ENCODE measurements at regions not wholly inside any gene's neighbourhood (a gene's known extent, or its start where the extent isn't known, plus 50 kb on each side); places are given as distances from the start of the nearest gene placed in this dataset.

DNA sequence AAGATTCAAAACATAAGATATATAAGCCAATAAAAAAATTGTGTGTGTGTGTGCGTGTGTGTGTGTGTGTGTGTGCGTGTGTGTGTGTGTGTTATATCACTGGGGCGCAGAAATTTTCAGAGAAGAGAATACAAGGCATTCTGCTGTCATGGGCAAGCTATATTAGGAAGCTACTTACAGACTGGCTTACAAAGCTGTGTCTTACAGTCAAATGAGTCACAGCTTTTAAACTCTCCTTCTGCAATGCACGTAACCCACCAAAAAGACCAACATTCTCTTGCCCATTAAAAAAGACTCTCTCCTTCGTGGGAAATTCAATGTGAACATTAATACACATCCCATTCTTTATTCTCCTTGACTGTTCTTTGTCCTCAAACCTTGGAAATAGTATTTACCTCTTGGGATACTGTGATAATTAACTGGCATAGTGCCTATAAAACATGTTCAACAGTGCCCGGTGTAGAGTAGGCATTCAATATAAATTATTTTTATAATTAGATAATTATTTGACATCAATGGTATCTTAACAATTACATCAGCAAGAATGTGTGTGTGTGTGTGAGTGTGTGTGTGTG is 860.4 kb upstream of the SOX9 start:
- H3K36me3 ChIP-seq (ENCODE audit: insufficient read depth, low read length, poor library complexity, severe bottlenecking) = no peaks in the 10 kb centered on the region
- H3K27me3 ChIP-seq (replicated peaks; ENCODE audit: insufficient read depth, low read depth, low read length, poor library complexity) = no peaks in the 10 kb centered on the region
- BruUV-seq (replicated peaks) = no TSS peak
- peaks cover 4% of the 10 kb centered on the region for H3K9me3 ChIP-seq (ENCODE audit: low read depth, low read length, poor library complexity, severe bottlenecking)
- TF ChIP-seq, protein P1, sequence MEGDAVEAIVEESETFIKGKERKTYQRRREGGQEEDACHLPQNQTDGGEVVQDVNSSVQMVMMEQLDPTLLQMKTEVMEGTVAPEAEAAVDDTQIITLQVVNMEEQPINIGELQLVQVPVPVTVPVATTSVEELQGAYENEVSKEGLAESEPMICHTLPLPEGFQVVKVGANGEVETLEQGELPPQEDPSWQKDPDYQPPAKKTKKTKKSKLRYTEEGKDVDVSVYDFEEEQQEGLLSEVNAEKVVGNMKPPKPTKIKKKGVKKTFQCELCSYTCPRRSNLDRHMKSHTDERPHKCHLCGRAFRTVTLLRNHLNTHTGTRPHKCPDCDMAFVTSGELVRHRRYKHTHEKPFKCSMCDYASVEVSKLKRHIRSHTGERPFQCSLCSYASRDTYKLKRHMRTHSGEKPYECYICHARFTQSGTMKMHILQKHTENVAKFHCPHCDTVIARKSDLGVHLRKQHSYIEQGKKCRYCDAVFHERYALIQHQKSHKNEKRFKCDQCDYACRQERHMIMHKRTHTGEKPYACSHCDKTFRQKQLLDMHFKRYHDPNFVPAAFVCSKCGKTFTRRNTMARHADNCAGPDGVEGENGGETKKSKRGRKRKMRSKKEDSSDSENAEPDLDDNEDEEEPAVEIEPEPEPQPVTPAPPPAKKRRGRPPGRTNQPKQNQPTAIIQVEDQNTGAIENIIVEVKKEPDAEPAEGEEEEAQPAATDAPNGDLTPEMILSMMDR (conservative IDR thresholded peaks at IDR 0.05; ENCODE audit: low read depth, low read length) = no peak
- TF ChIP-seq EZH2 (IDR thresholded peaks at IDR 0.05; ENCODE audit: borderline replicate concordance, low read depth, low read length, poor library complexity, severe bottlenecking) = no peak
- intact Hi-C loops (cut with micrococcal nuclease; ENCODE audit: unreplicated experiment) = no loop called here
- ChIA-PET POLR2A (ENCODE audit: low non-redundant PET) (no interaction called here), CTCF (no interaction called here)
- no peak for DNase-seq (ENCODE audit: low spot score)
- H3K27ac ChIP-seq (ENCODE audit: low read depth, low read length, poor library complexity, severe bottlenecking) = no peak overlapping the region
- no peak overlapping the region for H3K4me3 ChIP-seq (ENCODE audit: low read depth, low read length, poor library complexity, severe bottlenecking)
- H3K4me1 ChIP-seq (ENCODE audit: insufficient read depth, low read length, poor library complexity, severe bottlenecking) = no peaks in the 10 kb centered on the region

DNA sequence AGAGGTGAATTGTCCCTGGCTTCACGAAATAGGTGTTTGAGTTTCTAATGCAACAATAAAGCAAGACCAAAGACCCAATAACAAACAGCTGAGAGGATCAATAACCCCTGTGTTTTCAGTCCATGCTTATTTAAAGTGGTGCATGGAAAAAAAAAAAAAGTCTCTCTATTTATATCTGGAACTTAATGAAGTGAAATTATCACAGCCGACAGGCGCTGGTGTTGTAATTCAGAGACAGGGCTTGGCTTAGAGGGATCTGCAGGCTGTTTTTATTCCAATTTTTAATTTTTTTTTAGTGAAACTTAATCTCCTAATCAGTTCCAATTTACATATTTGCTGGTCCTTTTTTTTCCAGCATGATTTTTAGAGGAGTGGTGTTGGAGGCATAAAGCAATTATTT is 858.2 kb upstream of the SOX9 start:
- ChIA-PET CTCF (no interaction called here), POLR2A (ENCODE audit: low non-redundant PET) (no interaction called here)
- intact Hi-C loops (cut with micrococcal nuclease; ENCODE audit: unreplicated experiment) = no loop called here
- Histone ChIP-seq H3K9me3 (ENCODE audit: low read depth, low read length, poor library complexity, severe bottlenecking) (peaks cover 13% of the 10 kb centered on the region), H3K4me1 (ENCODE audit: insufficient read depth, low read length, poor library complexity, severe bottlenecking) (no peaks in the 10 kb centered on the region), H3K27me3 (replicated peaks; ENCODE audit: insufficient read depth, low read depth, low read length, poor library complexity) (no peaks in the 10 kb centered on the region), H3K4me3 (ENCODE audit: low read depth, low read length, poor library complexity, severe bottlenecking) (no peak overlapping the region), H3K27ac (ENCODE audit: low read depth, low read length, poor library complexity, severe bottlenecking) (no peak overlapping the region), H3K36me3 (ENCODE audit: insufficient read depth, low read length, poor library complexity, severe bottlenecking) (no peaks in the 10 kb centered on the region)
- BruUV-seq (replicated peaks) = no TSS peak
- TF ChIP-seq, protein P1 (conservative IDR thresholded peaks at IDR 0.05; ENCODE audit: low read depth, low read length) = no peak
- TF ChIP-seq EZH2 (IDR thresholded peaks at IDR 0.05; ENCODE audit: borderline replicate concordance, low read depth, low read length, poor library complexity, severe bottlenecking) = no peak
- DNase-seq (ENCODE audit: low spot score) = no peak

DNA sequence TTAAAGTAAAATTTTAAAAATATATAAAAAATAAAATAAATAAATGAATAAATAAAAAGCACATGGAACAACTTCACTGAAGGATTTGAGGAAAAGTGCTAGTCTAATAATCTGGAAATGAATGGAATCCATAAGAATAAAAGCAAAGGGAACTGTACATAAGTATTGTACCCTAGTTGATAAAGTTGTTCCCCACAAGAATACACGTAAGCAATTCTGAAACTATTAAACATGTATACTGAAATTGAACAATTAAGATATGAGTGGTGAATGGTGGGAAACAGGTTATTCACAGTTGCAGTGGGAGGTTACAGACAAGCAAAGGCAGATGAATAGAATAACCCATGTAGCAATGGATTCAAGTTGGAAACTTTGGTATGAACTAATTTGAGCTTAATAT is 853.2 kb upstream of the SOX9 start:
- TF ChIP-seq, protein P1 (conservative IDR thresholded peaks at IDR 0.05; ENCODE audit: low read depth, low read length) = no peak
- TF ChIP-seq EZH2 (IDR thresholded peaks at IDR 0.05; ENCODE audit: borderline replicate concordance, low read depth, low read length, poor library complexity, severe bottlenecking) = no peak
- no TSS peak for BruUV-seq (replicated peaks)
- POLR2A ChIA-PET (ENCODE audit: low non-redundant PET) = no interaction called here
- Histone ChIP-seq H3K27ac (ENCODE audit: low read depth, low read length, poor library complexity, severe bottlenecking) (no peak overlapping the region), H3K4me3 (ENCODE audit: low read depth, low read length, poor library complexity, severe bottlenecking) (no peak overlapping the region), H3K9me3 (ENCODE audit: low read depth, low read length, poor library complexity, severe bottlenecking) (peaks cover 18% of the 10 kb centered on the region), H3K4me1 (ENCODE audit: insufficient read depth, low read length, poor library complexity, severe bottlenecking) (no peaks in the 10 kb centered on the region), H3K27me3 (replicated peaks; ENCODE audit: insufficient read depth, low read depth, low read length, poor library complexity) (no peaks in the 10 kb centered on the region), H3K36me3 (ENCODE audit: insufficient read depth, low read length, poor library complexity, severe bottlenecking) (no peaks in the 10 kb centered on the region)
- intact Hi-C loops (cut with micrococcal nuclease; ENCODE audit: unreplicated experiment) = no loop called here
- CTCF ChIA-PET = no interaction called here
- DNase-seq (ENCODE audit: low spot score) = no peak
